K562 (cell line): ENCODE measurements at regions not wholly inside any gene's neighbourhood (a gene's known extent, or its start where the extent isn't known, plus 50 kb on each side); places are given as distances from the start of the nearest gene placed in this dataset.

Experiments
- ADNP ChIP-seq: fragments of 200-800 bp; sonication (Bioruptor generic); IDR thresholded peaks from 2 replicates; pipeline ENCODE4 v1.6.1; 2016; ENCODE audit warnings: missing genetic modification characterization, missing compliant biosample characterization
- GATAD2B ChIP-seq: fragments of 450-650 bp; IDR thresholded peaks from 2 replicates; pipeline ENCODE4 v1.6.1; 2017; ENCODE audit warnings: mild to moderate bottlenecking, borderline replicate concordance
- NFE2L1 ChIP-seq: fragments of 450-650 bp; IDR thresholded peaks from 2 replicates; pipeline ENCODE4 v1.6.1; 2016; ENCODE audit warnings: missing genetic modification characterization, low read depth, mild to moderate bottlenecking, missing compliant biosample characterization, moderate library complexity, borderline replicate concordance
- SNIP1 ChIP-seq: fragments of 450-650 bp; IDR thresholded peaks from 2 replicates; pipeline ENCODE4 v1.7.1; 2017; ENCODE audit warnings: low read depth, mild to moderate bottlenecking
- ZNF12 ChIP-seq: sonication (generic); formaldehyde crosslinking; IDR thresholded peaks from 2 replicates; pipeline ENCODE4 v1.4.0; 2020; ENCODE audit warnings: mild to moderate bottlenecking, missing genetic modification reagents
- ZNF780A ChIP-seq: fragments of 250-450 bp; sonication (Bioruptor Pico); IDR thresholded peaks from 2 replicates; pipeline ENCODE4 v1.5.0; 2021; ENCODE audit warnings: mild to moderate bottlenecking
- TF ChIP-seq, protein P1 (sequence below): fragments of 250-450 bp; sonication (Bioruptor Pico); IDR thresholded peaks from 2 replicates; pipeline ENCODE4 v1.4.0; 2020
- TF ChIP-seq, protein P2 (sequence below): fragments of 250-450 bp; sonication (Bioruptor Pico); IDR thresholded peaks from 2 replicates; pipeline ENCODE4 v1.5.1; 2021; ENCODE audit warnings: mild to moderate bottlenecking
- TF ChIP-seq, protein P3 (sequence below): fragments of 450-650 bp; formaldehyde crosslinking; IDR thresholded peaks from 2 replicates; pipeline ENCODE4 v1.4.0; 2022; ENCODE audit warnings: mild to moderate bottlenecking, moderate library complexity

DNA sequence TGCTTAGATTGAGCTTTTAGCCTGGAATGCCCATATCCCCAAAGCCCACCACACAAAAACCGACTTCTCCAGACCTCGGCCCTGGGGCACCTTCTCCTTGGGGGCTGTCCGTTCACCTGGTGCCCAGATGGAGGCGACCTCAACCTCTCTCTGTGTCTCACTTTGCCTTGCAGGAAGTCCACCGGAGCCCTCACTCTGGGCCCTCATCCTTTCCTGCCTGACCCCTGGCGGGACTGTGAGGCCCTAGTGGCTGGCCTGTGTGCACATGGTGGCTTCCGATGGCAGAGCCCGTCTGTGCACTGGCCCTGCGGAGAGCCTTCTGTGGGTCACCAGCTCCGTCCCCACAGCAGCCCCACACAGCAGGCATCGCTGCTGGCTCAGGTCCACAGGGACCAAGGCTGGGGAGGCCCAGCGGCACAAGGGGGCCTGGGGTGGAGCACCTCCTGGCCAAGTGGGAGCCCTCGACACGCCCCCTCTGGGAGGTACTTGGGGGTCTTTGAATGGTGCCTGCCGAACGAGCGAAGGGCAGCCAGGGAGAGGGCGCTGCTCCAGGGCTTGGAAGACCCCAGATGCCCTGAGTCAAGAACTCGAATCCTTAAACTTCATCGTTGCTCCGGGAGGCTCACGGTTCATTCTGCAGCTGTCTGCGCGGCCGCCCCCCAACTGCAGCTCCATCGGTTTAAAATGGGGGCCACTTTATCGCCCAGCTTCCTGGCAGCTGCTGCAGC lies 97.2 kb upstream of the ADRA2C start (continued):
- TF ChIP-seq, protein P1, sequence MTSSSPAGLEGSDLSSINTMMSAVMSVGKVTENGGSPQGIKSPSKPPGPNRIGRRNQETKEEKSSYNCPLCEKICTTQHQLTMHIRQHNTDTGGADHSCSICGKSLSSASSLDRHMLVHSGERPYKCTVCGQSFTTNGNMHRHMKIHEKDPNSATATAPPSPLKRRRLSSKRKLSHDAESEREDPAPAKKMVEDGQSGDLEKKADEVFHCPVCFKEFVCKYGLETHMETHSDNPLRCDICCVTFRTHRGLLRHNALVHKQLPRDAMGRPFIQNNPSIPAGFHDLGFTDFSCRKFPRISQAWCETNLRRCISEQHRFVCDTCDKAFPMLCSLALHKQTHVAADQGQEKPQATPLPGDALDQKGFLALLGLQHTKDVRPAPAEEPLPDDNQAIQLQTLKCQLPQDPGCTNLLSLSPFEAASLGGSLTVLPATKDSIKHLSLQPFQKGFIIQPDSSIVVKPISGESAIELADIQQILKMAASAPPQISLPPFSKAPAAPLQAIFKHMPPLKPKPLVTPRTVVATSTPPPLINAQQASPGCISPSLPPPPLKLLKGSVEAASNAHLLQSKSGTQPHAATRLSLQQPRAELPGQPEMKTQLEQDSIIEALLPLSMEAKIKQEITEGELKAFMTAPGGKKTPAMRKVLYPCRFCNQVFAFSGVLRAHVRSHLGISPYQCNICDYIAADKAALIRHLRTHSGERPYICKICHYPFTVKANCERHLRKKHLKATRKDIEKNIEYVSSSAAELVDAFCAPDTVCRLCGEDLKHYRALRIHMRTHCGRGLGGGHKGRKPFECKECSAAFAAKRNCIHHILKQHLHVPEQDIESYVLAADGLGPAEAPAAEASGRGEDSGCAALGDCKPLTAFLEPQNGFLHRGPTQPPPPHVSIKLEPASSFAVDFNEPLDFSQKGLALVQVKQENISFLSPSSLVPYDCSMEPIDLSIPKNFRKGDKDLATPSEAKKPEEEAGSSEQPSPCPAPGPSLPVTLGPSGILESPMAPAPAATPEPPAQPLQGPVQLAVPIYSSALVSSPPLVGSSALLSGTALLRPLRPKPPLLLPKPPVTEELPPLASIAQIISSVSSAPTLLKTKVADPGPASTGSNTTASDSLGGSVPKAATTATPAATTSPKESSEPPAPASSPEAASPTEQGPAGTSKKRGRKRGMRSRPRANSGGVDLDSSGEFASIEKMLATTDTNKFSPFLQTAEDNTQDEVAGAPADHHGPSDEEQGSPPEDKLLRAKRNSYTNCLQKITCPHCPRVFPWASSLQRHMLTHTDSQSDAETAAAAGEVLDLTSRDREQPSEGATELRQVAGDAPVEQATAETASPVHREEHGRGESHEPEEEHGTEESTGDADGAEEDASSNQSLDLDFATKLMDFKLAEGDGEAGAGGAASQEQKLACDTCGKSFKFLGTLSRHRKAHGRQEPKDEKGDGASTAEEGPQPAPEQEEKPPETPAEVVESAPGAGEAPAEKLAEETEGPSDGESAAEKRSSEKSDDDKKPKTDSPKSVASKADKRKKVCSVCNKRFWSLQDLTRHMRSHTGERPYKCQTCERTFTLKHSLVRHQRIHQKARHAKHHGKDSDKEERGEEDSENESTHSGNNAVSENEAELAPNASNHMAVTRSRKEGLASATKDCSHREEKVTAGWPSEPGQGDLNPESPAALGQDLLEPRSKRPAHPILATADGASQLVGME (CRISPR knock-in tag), result no peak
- TF ChIP-seq GATAD2B (no peak), ADNP (no peak), NFE2L1 (tag) (no peak), ZNF12 (CRISPR knock-in tag) (no peak), SNIP1 (no peak), ZNF780A (CRISPR knock-in tag) (no peak)
- TF ChIP-seq, protein P2, sequence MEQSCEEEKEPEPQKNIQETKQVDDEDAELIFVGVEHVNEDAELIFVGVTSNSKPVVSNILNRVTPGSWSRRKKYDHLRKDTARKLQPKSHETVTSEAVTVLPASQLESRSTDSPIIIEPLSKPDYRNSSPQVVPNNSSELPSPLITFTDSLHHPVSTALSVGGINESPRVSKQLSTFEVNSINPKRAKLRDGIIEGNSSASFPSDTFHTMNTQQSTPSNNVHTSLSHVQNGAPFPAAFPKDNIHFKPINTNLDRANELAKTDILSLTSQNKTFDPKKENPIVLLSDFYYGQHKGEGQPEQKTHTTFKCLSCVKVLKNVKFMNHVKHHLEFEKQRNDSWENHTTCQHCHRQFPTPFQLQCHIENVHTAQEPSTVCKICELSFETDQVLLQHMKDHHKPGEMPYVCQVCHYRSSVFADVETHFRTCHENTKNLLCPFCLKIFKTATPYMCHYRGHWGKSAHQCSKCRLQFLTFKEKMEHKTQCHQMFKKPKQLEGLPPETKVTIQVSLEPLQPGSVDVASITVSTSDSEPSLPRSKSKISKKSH (CRISPR knock-in tag), result no peak
- TF ChIP-seq, protein P3, sequence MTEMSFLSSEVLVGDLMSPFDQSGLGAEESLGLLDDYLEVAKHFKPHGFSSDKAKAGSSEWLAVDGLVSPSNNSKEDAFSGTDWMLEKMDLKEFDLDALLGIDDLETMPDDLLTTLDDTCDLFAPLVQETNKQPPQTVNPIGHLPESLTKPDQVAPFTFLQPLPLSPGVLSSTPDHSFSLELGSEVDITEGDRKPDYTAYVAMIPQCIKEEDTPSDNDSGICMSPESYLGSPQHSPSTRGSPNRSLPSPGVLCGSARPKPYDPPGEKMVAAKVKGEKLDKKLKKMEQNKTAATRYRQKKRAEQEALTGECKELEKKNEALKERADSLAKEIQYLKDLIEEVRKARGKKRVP (CRISPR knock-in tag), result no peak
